ENCODE measurements at regions not wholly inside any gene's neighbourhood (a gene's known extent, or its start where the extent isn't known, plus 50 kb on each side); places are given as distances from the start of the nearest gene placed in this dataset.

DNA sequence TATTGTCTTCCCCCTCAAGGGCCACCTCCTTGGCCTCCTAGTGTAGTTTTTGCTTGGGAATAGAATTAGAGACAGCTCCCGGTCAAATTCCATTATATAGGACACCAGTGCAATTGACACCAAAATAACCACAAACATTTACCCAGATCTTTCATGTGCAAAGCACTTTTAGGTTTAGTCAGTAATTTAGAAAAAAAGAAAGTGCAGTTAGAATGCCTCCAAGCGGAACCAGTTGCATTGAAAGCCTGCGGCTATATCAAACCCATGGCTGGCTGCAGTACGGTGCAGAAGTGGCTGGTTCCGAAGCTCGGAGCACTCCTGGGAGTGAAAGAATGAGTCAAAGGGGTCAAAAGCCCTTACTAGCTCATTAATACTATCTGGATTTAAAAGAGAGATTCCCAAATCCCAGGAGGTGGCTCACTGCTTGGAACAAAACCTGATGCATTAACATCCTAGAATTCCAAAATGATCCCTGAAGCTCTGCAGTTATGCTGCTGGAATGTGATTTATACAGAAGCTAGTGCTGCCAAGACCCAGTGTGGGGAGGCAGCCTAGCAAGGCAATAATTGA, 432.2 kb upstream of the KLHL29 start:
- intact Hi-C loops (cut with micrococcal nuclease; ENCODE audit: unreplicated experiment): no loop called here
- Histone ChIP-seq H3K4me3 (replicated peaks in 1 of 3; ENCODE audit: insufficient read depth in 1 of 3, low read depth in 2 of 3, low read length in 3 of 3) (no peak overlapping the region), H3K79me2 (ENCODE audit: insufficient read depth, low read length) (no peaks in the 10 kb centered on the region), H3K27ac (ENCODE audit: extremely low read length, insufficient read depth, low read length) (no peak overlapping the region), H3K36me3 (replicated peaks in 1 of 2; ENCODE audit: control insufficient read depth in 1 of 2, insufficient read depth in 2 of 2, low read length in 2 of 2) (no peaks in the 10 kb centered on the region), H2AFZ (ENCODE audit: low read length) (no peak overlapping the region), H3K4me1 (ENCODE audit: insufficient read depth, low read length) (no peaks in the 10 kb centered on the region), H3K4me2 (ENCODE audit: low read depth, low read length) (no peak overlapping the region), H4K20me1 (ENCODE audit: insufficient read depth, low read length) (no peaks in the 10 kb centered on the region), H3K27me3 (ENCODE audit: control insufficient read depth in 1 of 2, insufficient read depth in 2 of 2, low read length in 2 of 2) (peaks cover 0 to 1% of the 10 kb centered on the region in 2 experiments; a peak in 1 of 5 replicates), H3K9ac (ENCODE audit: insufficient read depth, low read depth, low read length) (no peak overlapping the region), H3K9me3 (ENCODE audit: low read length) (no peaks in the 10 kb centered on the region)
- ATAC-seq: no peak
- in situ Hi-C loops (cut with HindIII; ENCODE audit: extremely low pct_ligation_motif_present, low pct_unique_long_range_greater_than_20kb): no loop called here
- no peak for FAIRE-seq
- ChIA-PET CTCF (ENCODE audit: low intra/inter-chr PET ratio, low total read pairs) (no interaction called here), POLR2A (no interaction called here)
- 19% methylated on average over 6 of the region's 6 CpGs for WGBS (ENCODE audit: low lambda C conversion rate)
- DNase-seq (ENCODE audit: low spot score): no peak
- no TSS peak for BruUV-seq (replicated peaks)
- TF ChIP-seq, protein P1, sequence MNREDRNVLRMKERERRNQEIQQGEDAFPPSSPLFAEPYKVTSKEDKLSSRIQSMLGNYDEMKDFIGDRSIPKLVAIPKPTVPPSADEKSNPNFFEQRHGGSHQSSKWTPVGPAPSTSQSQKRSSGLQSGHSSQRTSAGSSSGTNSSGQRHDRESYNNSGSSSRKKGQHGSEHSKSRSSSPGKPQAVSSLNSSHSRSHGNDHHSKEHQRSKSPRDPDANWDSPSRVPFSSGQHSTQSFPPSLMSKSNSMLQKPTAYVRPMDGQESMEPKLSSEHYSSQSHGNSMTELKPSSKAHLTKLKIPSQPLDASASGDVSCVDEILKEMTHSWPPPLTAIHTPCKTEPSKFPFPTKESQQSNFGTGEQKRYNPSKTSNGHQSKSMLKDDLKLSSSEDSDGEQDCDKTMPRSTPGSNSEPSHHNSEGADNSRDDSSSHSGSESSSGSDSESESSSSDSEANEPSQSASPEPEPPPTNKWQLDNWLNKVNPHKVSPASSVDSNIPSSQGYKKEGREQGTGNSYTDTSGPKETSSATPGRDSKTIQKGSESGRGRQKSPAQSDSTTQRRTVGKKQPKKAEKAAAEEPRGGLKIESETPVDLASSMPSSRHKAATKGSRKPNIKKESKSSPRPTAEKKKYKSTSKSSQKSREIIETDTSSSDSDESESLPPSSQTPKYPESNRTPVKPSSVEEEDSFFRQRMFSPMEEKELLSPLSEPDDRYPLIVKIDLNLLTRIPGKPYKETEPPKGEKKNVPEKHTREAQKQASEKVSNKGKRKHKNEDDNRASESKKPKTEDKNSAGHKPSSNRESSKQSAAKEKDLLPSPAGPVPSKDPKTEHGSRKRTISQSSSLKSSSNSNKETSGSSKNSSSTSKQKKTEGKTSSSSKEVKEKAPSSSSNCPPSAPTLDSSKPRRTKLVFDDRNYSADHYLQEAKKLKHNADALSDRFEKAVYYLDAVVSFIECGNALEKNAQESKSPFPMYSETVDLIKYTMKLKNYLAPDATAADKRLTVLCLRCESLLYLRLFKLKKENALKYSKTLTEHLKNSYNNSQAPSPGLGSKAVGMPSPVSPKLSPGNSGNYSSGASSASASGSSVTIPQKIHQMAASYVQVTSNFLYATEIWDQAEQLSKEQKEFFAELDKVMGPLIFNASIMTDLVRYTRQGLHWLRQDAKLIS (CRISPR knock-in tag; IDR thresholded peaks at IDR 0.05): no peak
- TF ChIP-seq MYNN (CRISPR knock-in tag; IDR thresholded peaks at IDR 0.05; ENCODE audit: low read depth): no peak
- TF ChIP-seq ATAD3A (CRISPR knock-in tag; IDR thresholded peaks at IDR 0.05): no peak
- no peak for TF ChIP-seq JDP2 (CRISPR knock-in tag; IDR thresholded peaks at IDR 0.05; ENCODE audit: borderline replicate concordance)
- TF ChIP-seq ZKSCAN5 (CRISPR knock-in tag; IDR thresholded peaks at IDR 0.05): no peak
- TF ChIP-seq ZNF17 (CRISPR knock-in tag; IDR thresholded peaks at IDR 0.05): no peak
- TF ChIP-seq, protein P2, sequence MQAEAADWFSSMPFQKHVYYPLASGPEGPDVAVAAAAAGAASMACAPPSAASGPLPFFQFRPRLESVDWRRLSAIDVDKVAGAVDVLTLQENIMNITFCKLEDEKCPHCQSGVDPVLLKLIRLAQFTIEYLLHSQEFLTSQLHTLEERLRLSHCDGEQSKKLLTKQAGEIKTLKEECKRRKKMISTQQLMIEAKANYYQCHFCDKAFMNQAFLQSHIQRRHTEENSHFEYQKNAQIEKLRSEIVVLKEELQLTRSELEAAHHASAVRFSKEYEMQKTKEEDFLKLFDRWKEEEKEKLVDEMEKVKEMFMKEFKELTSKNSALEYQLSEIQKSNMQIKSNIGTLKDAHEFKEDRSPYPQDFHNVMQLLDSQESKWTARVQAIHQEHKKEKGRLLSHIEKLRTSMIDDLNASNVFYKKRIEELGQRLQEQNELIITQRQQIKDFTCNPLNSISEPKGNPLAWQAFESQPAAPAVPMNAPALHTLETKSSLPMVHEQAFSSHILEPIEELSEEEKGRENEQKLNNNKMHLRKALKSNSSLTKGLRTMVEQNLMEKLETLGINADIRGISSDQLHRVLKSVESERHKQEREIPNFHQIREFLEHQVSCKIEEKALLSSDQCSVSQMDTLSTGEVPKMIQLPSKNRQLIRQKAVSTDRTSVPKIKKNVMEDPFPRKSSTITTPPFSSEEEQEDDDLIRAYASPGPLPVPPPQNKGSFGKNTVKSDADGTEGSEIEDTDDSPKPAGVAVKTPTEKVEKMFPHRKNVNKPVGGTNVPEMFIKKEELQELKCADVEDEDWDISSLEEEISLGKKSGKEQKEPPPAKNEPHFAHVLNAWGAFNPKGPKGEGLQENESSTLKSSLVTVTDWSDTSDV (CRISPR knock-in tag; IDR thresholded peaks at IDR 0.05): no peak
- no peak for TF ChIP-seq IKZF4 (CRISPR knock-in tag; IDR thresholded peaks at IDR 0.05; ENCODE audit: borderline replicate concordance, low read depth, not compliant biosample characterization)
- no peak for TF ChIP-seq ZSCAN25 (CRISPR knock-in tag; IDR thresholded peaks at IDR 0.05)
- no peak for TF ChIP-seq MAFG (CRISPR knock-in tag; IDR thresholded peaks at IDR 0.05)
- TF ChIP-seq, protein P3, sequence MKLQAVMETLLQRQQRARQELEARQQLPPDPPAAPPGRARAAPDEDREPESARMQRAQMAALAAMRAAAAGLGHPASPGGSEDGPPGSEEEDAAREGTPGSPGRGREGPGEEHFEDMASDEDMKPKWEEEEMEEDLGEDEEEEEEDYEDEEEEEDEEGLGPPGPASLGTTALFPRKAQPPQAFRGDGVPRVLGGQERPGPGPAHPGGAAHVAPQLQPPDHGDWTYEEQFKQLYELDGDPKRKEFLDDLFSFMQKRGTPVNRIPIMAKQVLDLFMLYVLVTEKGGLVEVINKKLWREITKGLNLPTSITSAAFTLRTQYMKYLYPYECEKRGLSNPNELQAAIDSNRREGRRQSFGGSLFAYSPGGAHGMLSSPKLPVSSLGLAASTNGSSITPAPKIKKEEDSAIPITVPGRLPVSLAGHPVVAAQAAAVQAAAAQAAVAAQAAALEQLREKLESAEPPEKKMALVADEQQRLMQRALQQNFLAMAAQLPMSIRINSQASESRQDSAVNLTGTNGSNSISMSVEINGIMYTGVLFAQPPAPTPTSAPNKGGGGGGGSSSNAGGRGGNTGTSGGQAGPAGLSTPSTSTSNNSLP (IDR thresholded peaks at IDR 0.05; ENCODE audit: low read depth, low read length): no peak
- TF ChIP-seq, protein P4, sequence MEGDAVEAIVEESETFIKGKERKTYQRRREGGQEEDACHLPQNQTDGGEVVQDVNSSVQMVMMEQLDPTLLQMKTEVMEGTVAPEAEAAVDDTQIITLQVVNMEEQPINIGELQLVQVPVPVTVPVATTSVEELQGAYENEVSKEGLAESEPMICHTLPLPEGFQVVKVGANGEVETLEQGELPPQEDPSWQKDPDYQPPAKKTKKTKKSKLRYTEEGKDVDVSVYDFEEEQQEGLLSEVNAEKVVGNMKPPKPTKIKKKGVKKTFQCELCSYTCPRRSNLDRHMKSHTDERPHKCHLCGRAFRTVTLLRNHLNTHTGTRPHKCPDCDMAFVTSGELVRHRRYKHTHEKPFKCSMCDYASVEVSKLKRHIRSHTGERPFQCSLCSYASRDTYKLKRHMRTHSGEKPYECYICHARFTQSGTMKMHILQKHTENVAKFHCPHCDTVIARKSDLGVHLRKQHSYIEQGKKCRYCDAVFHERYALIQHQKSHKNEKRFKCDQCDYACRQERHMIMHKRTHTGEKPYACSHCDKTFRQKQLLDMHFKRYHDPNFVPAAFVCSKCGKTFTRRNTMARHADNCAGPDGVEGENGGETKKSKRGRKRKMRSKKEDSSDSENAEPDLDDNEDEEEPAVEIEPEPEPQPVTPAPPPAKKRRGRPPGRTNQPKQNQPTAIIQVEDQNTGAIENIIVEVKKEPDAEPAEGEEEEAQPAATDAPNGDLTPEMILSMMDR (CRISPR knock-in tag; IDR thresholded peaks at IDR 0.05): no peak
- TF ChIP-seq ZNF530 (CRISPR knock-in tag; IDR thresholded peaks at IDR 0.05; ENCODE audit: low read depth): no peak
- no peak for TF ChIP-seq TBX2 (CRISPR knock-in tag; IDR thresholded peaks at IDR 0.05; ENCODE audit: borderline replicate concordance)

Data from HepG2 (cell line).